HCT116 (cell line): ENCODE measurements at regions not wholly inside any gene's neighbourhood (a gene's known extent, or its start where the extent isn't known, plus 50 kb on each side); places are given as distances from the start of the nearest gene placed in this dataset.

ENCODE experiments used
- ATAC-seq: fragments of 200-7000 bp; cut with Tn5 transposase; 2 replicates; pipeline ENCODE4 v1.9.1; 2020; ENCODE audit warnings: mild to moderate bottlenecking, moderate library complexity
- BruUV-seq: library from RNA; stranded (reverse); fragments of 400-500 nt; replicated peaks from 2 replicates; lab custom pipeline; 2021; lab: Mats Ljungman, UMichigan
- CTCF ChIA-PET: fragments of 300-600 bp; sonication (Branson Sonifier 250); formaldehyde crosslinking; loops from one replicate; lab custom pipeline; 2021; ENCODE audit warnings: antibody characterized with exemption; lab: Charles Lee
- POLR2A ChIA-PET: fragments of 300-600, 350-600 bp; sonication (Branson Sonifier 250); formaldehyde crosslinking; loops from one replicate; lab custom pipeline; 2021; ENCODE audit warnings: antibody characterized with exemption; lab: Charles Lee
- RAD21 ChIA-PET, 2 experiments: fragments of 300-600 bp; sonication (Branson Sonifier 250); formaldehyde crosslinking; loops; one replicate each; lab custom pipeline; 2023; ENCODE audit warnings: low total read pairs in 2 of 2; ENCODE audit not compliant: uncharacterized antibody in 2 of 2, unreplicated experiment in 2 of 2, low non-redundant PET in 1 of 2; lab: Charles Lee
- DNase-seq: peaks from one replicate; pipeline ENCODE4 v3.0.0-alpha.2; 2010; ENCODE audit warnings: low read depth, low spot score
- H2AFZ ChIP-seq: fragments of 200-600 bp; shearing (Covaris generic), sonication (generic); 2 replicates; pipeline ENCODE4 v1.6.1; 2017; ENCODE audit warnings: low read depth, mixed run types, mixed read lengths, antibody characterized with exemption, low read length; ENCODE audit not compliant: poor library complexity, severe bottlenecking
- H3K27ac ChIP-seq: 2 replicates; pipeline ENCODE4 v1.5.1; 2012; ENCODE audit warnings: low read depth, low read length
- H3K27me3 ChIP-seq: fragments of 200-600 bp; sonication (generic); 2 replicates; pipeline ENCODE4 v1.6.1; 2016; ENCODE audit warnings: mixed run types, low read length, mixed read lengths; ENCODE audit not compliant: insufficient read depth
- H3K36me3 ChIP-seq, 2 experiments: fragments of 200-500 bp in 1 of 2; fragments of 200-600 bp in 1 of 2; sonication (Bioruptor generic) in 1 of 2; sonication (generic) in 1 of 2; 2 replicates each; pipeline versions ENCODE4 v1.5.1 to v1.6.1; 2014 to 2016; ENCODE audit warnings: low read length in 2 of 2, inconsistent platforms in 1 of 2, mixed read lengths in 1 of 2, mixed run types in 1 of 2; ENCODE audit not compliant: insufficient read depth in 2 of 2, control insufficient read depth in 1 of 2
- H3K4me1 ChIP-seq, 2 experiments: fragments of 200-600 bp in 1 of 2; sonication (generic) in 1 of 2; 2 replicates each; pipeline versions ENCODE4 v1.5.1 to v1.6.1; 2012 to 2017; ENCODE audit warnings: low read length in 2 of 2, inconsistent platforms in 1 of 2, mild to moderate bottlenecking in 1 of 2, mixed read lengths in 1 of 2, mixed run types in 1 of 2, moderate library complexity in 1 of 2; ENCODE audit not compliant: insufficient read depth in 2 of 2, control insufficient read depth in 1 of 2
- H3K4me2 ChIP-seq: fragments of 200-600 bp; sonication (generic); 2 replicates; pipeline ENCODE4 v1.6.1; 2017; ENCODE audit warnings: mixed run types, low read length, mixed read lengths
- H3K4me3 ChIP-seq, 2 experiments: fragments of 200-600 bp in 1 of 2; sonication (generic) in 1 of 2; replicated peaks in 1 of 2; 2 replicates each; pipeline ENCODE4 v1.5.1; 2011 to 2016; ENCODE audit warnings: low read length in 2 of 2, control low read depth in 1 of 2, low read depth in 1 of 2, mild to moderate bottlenecking in 1 of 2, mixed read lengths in 1 of 2, mixed run types in 1 of 2
- H3K79me2 ChIP-seq: fragments of 200-600 bp; sonication (generic); 2 replicates; pipeline ENCODE4 v1.6.1; 2017; ENCODE audit warnings: mild to moderate bottlenecking, mixed run types, low read length, moderate library complexity, mixed read lengths; ENCODE audit not compliant: insufficient read depth
- H3K9ac ChIP-seq: fragments of 200-600 bp; sonication (generic); 2 replicates; pipeline ENCODE4 v1.6.1; 2016; ENCODE audit warnings: low read length, mixed read lengths
- H3K9me2 ChIP-seq: fragments of 200-600 bp; sonication (generic), shearing (Covaris generic); 2 replicates; pipeline ENCODE4 v1.6.1; 2017; ENCODE audit warnings: mixed run types, mild to moderate bottlenecking, moderate library complexity; ENCODE audit not compliant: insufficient read depth
- H3K9me3 ChIP-seq, 2 experiments: fragments of 200-500 bp in 1 of 2; fragments of 200-600 bp in 1 of 2; sonication (Bioruptor generic) in 1 of 2; sonication (generic) in 1 of 2; 2 replicates each; pipeline ENCODE4 v1.6.1; 2014 to 2017; ENCODE audit warnings: low read length in 2 of 2, mixed read lengths in 2 of 2, inconsistent platforms in 1 of 2, low read depth in 1 of 2, mild to moderate bottlenecking in 1 of 2, mixed run types in 1 of 2, moderate library complexity in 1 of 2; ENCODE audit not compliant: control insufficient read depth in 1 of 2, insufficient read depth in 1 of 2
- H4K20me1 ChIP-seq: fragments of 200-600 bp; sonication (generic), shearing (Covaris generic); 2 replicates; pipeline ENCODE4 v1.6.1; 2017; ENCODE audit warnings: mixed run types, mild to moderate bottlenecking, moderate library complexity; ENCODE audit not compliant: insufficient read depth
- ATF3 ChIP-seq: IDR thresholded peaks from 2 replicates; pipeline ENCODE4 v1.6.1; 2012
- CEBPB ChIP-seq: IDR thresholded peaks from 2 replicates; pipeline ENCODE4 v1.6.1; 2012; ENCODE audit warnings: low read depth
- CTCF ChIP-seq, 3 experiments: fragments of 200-600 bp in 1 of 3; sonication (generic) in 1 of 3; IDR thresholded peaks in 2 of 3; conservative IDR thresholded peaks in 1 of 3; 2 replicates each; pipeline ENCODE4 v1.5.1; 2012 to 2017; ENCODE audit warnings: low read depth in 2 of 3, low read length in 2 of 3, antibody characterized with exemption in 1 of 3, borderline replicate concordance in 1 of 3, control low read depth in 1 of 3, mild to moderate bottlenecking in 1 of 3, mixed read lengths in 1 of 3, mixed run types in 1 of 3, moderate library complexity in 1 of 3; ENCODE audit not compliant: insufficient read depth in 1 of 3
- ELF1 ChIP-seq: IDR thresholded peaks from 2 replicates; pipeline ENCODE4 v1.6.1; 2012; ENCODE audit warnings: low read depth, borderline replicate concordance
- EZH2phosphoT487 ChIP-seq: fragments of 200-600 bp; IDR thresholded peaks from 2 replicates; pipeline ENCODE4 v1.6.1; 2018; ENCODE audit warnings: antibody characterized with exemption, borderline replicate concordance
- FOSL1 ChIP-seq: IDR thresholded peaks from 2 replicates; pipeline ENCODE4 v1.6.1; 2012; ENCODE audit warnings: low read depth
- JUND ChIP-seq: IDR thresholded peaks from 2 replicates; pipeline ENCODE4 v1.6.1; 2012
- RAD21 ChIP-seq: IDR thresholded peaks from 2 replicates; pipeline ENCODE4 v1.6.1; 2012; ENCODE audit warnings: low read depth, mild to moderate bottlenecking
- SP1 ChIP-seq: IDR thresholded peaks from 2 replicates; pipeline ENCODE4 v1.6.1; 2012; ENCODE audit warnings: low read depth
- intact Hi-C: fragments of 100-400 bp; cut with micrococcal nuclease; formaldehyde crosslinking; loops from 2 replicates; pipeline ENCODE4 v1.10.0; 2022

- no TSS peak for BruUV-seq
- ChIA-PET CTCF (interaction anchor here (1.1 kb wide), 1 partner anchor 74 kb away, joined by 3 read pairs; no protein-coding TSS in a partner anchor), POLR2A (interaction anchor here (1.1 kb wide), 1 partner anchor 12 kb away, joined by 5 read pairs; no protein-coding TSS in a partner anchor), RAD21 (no interaction called here)
- TF ChIP-seq EZH2phosphoT487: no peak
- no peak for TF ChIP-seq SP1
- TF ChIP-seq CTCF (IDR thresholded peaks at IDR 0.05 in 2 of 3, conservative IDR thresholded peaks at IDR 0.05 in 1 of 3; ENCODE audit: borderline replicate concordance in 1 of 3, insufficient read depth in 1 of 3, low read depth in 2 of 3, low read length in 2 of 3): no peak
- no peak for TF ChIP-seq RAD21
- TF ChIP-seq ATF3: no peak
- TF ChIP-seq CEBPB: no peak
- TF ChIP-seq JUND: no peak
- TF ChIP-seq ELF1: no peak
- no peak for TF ChIP-seq FOSL1
- ATAC-seq (no peak), DNase-seq (no peak)
- Histone ChIP-seq H3K9me2 (no peaks in the 10 kb centered on the region), H2AFZ (peak overlapping the region; percentile 99), H3K4me1 (peaks cover 17 to 34% of the 10 kb centered on the region in 2 experiments), H3K4me3 (no peak overlapping the region), H3K36me3 (no peaks in the 10 kb centered on the region), H3K9me3 (no peaks in the 10 kb centered on the region), H3K4me2 (peak overlapping the region; percentile 18; the same call in 1 of the 2 replicates), H3K9ac (no peak overlapping the region), H3K27ac (no peak overlapping the region), H3K79me2 (no peaks in the 10 kb centered on the region), H3K27me3 (no peaks in the 10 kb centered on the region), H4K20me1 (no peaks in the 10 kb centered on the region)
- intact Hi-C loops: no loop called here
Measured at GRCh38 chr4:111957997-111958396, 187.3 kb upstream of the FAM241A start.
